ELR (cell line): ENCODE measurements at regions not wholly inside any gene's neighbourhood (a gene's known extent, or its start where the extent isn't known, plus 50 kb on each side); places are given as distances from the start of the nearest gene placed in this dataset.
A peak's percentile ranks its signal among the peaks of the same experiment; 100 is the strongest.
"Not testable (repeated sequence)": the region's sequence is repeated elsewhere in the genome, so short reads cannot be mapped to it uniquely, and the experiment has no call there.

Experiments used
- DNase-seq: peaks from one replicate; pipeline ENCODE4 v3.0.0-alpha.2; 2015; ENCODE audit warnings: low read depth

DNA sequence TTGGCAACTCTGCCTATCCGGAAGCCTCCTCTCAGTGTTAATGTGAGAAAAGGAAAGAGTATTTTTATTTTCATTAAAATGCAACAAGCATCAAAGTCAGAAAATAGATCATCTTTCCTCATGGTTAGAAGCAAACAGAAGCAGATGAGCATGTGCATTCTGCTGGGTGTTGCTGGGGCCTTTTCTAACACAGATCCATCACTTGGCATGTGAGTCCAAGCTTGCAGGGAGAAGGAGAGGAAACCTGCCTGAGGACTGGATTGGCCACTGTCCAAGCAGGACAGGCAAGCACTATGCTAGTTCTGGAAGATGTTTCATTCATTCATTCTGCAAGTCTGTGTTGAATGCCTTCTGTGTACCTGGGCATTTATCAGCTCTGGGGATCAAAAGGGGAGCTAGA lies 348.7 kb upstream of the PCSK5 start:
- DNase-seq = no peak

DNA sequence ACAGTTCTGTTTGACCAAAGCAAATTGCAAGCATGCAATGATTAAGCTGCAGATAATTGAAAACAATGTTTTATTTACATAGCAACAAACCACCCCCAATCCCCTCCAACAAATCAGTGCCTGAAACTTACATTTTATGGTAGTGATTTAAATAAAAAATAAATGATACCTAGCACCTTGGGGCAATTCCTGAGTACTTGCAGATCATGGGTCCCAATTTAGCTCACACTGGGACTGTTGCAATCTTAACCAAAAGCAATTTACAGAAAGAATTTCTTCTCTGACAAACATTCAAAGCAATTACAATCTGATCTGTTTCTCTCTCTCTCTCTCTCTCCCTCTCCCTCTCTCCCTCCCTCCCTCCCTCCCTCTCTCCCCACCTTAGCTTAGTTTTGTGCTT lies 345.7 kb upstream of the PCSK5 start:
- no peak for DNase-seq

DNA sequence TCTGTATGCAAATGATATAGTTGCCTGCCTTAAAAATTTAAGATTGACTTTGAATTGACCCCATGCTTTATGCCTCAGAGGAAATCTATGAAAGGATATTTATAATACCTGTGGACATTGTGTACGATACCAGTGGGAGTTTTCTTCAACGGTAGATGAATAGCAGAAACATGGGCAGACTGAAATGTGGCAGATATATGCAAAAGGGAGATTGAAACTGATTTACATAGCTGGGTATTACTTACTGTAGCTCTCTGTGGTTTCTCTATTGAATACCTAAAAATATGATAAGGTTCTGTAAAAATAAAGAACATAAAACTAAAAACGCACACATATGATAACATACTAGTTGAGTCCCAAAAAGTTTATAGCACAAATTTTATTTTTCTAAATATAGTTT lies 345.2 kb upstream of the PCSK5 start:
- no peak for DNase-seq

DNA sequence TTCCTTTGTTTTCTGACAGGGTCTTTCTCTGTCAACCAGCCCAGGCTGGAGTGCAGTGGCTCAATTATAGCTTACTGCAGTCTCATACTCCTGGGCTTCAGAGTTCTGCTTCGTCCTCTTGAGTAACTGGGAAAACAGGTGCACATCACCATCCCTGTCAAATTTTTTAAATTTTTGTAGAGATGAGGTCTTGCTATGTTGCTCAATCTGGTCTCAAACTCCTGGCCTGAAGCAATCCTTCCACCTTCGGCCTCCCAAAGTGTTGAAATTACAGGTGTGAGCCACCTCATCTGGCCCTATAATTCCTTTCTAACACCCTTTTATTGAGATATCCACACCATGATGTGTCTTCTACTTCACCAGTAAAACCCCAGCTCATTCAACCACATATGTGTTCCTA lies 341.6 kb upstream of the PCSK5 start:
- DNase-seq = no peak

DNA sequence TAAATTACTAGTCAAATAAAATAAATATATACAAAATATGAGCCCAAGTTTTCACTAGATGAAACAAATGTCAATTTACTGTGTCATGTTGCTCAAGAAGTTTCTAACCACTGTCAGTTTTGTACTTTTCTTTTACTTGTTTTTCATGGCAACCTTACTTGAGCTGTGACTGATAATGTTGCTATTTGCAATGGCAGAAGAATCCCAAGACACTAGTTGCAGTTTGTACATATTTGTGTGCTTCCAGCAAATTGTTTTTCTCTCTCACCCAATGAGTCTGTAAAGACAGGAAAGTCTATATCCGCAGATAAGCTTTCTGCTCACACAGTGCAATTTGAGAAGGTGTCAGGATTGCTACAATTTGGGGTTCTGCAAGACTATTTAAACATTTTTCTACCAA lies 338.6 kb upstream of the PCSK5 start:
- DNase-seq = no peak

DNA sequence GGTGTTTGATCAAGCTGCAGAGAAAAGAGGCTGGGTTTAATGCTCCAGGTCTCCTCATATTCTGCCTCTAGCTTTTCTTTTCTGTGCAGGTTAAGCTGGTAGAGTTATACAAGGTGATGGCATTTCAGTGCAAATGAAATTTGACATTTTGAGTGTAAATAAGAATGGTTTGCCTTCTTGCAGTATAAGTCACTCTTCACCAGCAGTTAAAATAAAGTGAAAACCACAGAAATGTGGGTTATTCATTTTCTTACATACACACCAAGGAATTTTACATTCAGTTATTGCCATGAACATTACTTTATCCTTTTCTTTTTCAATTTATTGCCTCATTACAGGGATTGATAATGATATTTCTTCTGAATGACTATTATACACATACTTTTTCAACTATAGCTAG lies 337.5 kb upstream of the PCSK5 start:
- DNase-seq = no peak

DNA sequence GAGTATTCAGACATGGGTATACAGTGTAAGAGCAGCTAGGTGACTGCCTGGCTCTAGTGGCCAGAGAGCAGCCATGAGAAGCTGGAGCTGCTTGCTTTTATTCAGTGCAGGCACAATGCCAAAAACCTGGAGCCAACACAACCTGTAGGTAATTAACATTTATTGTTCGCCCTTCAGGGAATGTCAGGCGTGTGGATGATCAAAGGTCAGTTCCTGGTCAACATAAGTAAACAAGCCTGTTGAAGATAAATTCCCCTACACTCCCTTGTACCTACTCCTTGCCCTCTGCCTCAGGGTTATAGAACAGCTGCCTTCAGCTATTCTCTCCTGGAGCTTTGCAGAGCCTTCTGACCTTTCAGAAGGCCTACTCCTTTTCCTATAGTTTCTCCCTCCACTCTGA lies 323.7 kb upstream of the PCSK5 start:
- DNase-seq = not testable (repeated sequence)

DNA sequence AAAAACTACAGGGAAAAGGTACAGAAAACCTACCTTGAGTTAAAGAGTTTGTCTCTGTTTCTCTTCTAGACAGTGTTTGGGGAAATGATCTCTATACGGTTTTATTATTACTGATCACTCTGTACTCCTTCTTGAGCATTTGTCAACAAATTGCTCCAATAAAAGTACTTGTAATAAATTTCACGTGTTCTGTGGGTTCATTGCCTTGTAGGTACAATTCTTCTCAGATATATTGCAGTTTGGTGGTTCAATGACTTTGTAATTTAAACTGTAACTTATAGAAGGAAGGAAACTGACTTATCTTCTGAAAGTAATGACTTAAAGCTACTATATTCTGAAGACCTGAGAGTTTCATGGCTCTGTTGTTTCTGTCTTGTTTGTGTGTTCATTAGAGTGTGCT lies 319.9 kb upstream of the PCSK5 start:
- no peak for DNase-seq

DNA sequence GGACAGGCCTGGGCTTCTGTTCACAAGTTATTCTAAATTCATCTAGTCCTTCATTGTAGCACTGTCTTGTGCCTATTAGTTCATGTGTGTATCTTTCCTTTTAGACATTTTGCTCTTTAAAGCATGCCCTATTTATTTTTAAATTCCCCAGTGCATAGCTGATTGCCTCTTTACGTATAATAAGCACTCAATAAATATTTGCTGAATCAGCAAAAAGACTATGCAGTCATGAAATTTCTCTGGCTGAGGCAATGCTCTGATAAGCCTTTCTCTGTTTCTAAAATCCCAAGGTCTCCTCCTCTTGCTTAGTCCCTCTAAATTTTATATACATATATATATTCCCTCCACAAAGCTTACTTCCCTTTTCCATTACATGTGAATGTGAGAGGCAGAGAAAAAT lies 315.9 kb upstream of the PCSK5 start:
- no peak for DNase-seq

DNA sequence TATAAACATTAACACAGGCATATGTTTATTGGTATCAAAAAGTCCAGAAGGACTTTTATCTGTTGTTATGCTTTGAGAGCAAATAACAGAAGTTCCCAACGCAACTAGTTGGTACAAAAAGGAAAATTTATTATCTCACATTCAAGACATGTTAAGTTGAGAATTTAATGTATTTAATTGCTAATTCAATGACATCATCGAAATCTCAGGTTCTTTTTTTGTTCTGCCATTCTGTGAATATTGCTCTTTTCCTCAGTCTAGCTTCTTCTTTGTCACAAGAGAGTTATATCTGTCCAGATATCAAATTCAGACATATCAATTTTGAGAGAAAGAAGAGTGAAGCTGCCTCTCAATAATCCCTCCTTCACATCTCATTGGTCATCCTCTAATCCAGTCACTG lies 307.6 kb upstream of the PCSK5 start:
- DNase-seq = no peak

DNA sequence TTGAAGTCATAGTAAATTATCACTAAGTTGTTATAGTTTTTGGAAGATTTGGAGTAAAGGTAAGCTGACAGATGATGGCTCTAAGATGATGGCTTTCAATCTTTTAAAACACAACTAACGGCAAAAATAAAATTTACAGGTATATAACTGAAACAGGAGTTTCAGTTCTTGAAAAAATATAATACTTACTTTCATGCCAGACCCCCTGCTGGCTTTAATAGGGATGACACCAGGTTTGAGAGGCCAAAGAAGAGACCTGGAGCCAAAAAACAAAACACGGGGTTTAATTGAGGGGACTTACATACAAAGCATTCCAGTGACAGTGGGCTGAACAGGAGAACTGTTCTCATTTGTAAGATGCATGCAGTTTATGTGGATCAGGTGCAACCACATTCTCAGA lies 301.7 kb upstream of the PCSK5 start:
- peak; percentile 10 for DNase-seq

DNA sequence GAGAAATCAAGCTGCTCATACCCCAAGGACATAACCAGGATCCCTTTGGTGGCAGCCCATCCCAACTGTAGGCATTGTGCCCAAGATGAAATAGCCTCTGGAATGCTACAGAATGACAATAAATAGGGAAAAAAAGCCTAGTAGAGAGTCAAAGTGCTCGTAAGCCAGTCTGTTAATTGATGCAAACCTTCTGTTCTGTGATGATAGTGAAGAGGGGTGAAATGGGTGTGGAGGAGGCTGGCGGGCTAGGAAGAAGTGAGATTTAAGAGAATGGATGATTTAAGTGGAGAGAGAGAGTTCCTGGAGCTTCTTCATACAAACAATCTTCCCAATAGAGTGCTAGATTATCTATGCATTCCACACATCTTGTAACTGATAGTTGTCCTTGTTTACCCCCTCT lies 301.0 kb upstream of the PCSK5 start:
- DNase-seq = no peak

DNA sequence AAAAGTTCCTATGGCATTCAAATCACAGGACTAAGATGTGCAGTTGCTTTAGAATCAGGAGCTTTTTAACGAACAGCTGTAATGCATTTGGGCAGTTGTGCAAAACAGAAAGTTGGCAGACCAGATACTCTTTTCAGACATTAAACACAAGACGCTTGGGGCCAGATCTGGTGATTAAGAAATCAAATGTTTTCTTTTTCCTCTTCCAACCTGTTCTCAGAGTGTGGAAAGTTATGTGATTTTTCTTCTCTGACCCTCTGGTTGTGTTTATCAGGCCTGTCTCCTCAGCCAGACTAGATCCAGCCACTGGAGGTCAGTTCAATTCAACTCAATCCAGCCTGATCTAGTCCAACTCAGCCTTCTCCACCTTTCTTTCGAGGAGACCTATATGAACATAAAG lies 298.5 kb upstream of the PCSK5 start:
- no peak for DNase-seq

DNA sequence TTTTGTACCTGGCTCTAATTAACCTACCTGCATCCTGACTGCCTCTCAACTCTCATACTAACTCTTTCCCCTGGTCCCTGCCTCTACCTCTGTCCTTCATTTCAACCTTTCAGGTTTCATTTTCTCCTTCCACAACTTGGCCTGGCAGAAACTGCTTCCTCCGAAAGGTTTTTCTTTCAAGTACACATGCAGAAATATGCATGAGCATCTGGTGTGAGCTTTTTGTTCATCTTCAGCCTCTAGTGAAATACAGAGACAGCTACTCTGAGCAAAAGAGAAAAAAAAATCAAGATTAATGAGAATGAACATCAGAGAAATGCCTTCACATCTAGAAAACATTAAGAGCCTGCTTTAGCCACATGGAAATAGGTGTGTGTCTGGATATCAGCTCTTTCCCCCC lies 297.9 kb upstream of the PCSK5 start:
- no peak for DNase-seq

DNA sequence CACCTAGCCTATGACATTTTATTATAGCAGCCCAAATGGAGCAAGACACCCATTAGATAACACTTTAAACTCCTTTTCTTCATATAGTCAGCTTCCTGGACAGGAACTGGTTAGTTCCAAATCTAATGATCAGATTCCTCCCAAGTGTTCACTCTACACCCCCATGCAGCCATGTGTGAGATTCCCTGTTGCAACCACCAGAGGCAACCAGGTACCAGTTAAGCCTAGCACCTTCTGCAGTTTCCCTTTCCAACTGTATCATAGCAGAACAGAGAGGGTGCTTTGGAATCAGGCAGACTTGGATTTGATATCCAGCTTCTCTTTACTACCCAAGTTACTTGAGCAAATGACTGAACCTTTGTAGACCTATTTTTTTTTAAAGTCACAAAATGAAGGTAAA lies 296.6 kb upstream of the PCSK5 start:
- no peak for DNase-seq

DNA sequence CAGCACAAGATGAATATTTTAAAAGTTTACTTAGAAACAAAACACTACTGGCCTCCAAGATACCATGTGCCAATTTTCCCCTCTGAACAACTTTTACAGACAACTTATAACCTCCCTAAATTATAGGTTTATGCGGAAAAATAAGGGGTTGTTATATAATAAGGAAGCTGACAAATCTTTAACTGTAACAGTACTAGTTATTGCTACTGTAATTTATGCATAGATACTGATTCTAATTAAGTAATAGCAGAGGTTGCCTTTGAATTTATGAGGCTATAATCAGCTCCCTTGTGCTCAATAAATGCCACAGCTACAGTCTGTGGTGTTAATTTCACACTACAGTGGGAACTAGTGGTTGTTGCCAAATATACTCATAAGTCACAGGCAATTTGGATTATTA lies 291.3 kb upstream of the PCSK5 start:
- DNase-seq = no peak

DNA sequence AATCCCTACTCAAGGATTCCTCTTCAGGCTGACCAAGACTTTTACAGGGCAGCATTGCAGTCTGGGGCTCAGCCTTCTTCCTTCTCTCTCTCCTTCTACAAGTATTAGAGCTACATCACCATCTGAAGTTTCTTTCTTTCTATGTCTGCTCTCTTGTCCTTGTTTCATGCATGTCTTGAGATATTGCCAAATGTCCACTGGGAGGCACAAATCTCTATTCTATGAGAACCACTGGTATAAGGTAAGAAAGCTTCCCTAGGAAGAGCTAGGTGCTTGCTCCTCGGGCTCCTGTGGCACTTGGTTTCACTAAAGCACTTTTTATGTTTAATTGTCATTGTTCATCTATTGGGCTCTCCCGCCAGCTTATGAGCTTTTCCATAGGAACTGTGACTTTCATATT lies 289.2 kb upstream of the PCSK5 start:
- no peak for DNase-seq

DNA sequence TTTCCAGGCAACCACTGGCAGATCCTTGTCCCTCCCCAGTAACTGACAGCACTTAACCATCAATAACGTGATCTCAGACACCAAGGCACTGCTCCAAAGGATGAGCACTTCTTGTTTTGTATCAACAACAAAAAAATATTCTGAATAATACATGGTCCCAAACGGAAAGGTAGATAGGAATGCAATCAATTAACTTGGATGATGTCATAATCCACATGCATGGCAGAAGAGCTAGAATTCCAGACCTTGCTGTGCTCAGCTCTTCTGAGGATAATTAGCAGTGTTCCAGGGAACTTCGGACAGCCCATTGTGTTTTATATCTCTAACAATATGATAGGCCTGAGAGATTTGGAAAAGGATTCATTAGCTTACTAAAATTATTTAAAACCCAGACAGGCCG lies 288.4 kb upstream of the PCSK5 start:
- DNase-seq = no peak

DNA sequence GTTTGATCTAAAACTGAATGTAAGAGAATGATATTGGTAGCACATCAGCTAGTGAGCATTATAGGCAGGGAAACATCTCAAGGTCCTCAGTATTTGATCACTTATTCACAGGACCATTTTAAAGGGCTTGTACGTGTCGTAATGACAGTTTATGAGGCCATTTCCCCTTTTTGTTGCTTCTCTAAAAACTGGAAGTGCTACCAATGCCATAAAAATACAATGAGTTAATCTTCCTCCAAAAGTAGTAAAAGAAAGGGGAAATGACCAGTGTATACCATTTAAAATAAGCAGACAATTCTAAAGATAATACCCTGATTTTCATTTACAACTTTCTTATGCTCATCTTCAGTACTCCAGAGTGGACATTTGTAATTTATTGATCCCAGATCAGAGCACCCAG lies 285.8 kb upstream of the PCSK5 start:
- DNase-seq = no peak

DNA sequence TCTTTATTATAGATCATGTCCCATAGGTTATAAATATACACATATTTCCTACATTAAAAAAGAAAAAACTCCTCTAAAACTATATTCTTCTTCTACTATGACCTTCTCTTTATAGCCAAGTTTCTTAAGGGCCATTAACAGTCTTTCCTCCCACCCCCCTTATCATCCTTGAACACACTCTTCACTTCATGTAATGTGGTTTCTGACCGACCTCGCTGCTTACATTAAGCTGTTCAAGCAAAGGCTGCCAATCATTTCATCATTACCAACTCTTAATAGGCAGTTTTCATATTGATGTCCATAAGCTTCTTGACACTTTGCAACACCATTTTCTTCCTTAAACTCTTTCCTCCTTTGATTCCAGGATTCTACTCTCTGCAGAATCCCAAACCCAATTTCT lies 283.0 kb upstream of the PCSK5 start:
- no peak for DNase-seq

DNA sequence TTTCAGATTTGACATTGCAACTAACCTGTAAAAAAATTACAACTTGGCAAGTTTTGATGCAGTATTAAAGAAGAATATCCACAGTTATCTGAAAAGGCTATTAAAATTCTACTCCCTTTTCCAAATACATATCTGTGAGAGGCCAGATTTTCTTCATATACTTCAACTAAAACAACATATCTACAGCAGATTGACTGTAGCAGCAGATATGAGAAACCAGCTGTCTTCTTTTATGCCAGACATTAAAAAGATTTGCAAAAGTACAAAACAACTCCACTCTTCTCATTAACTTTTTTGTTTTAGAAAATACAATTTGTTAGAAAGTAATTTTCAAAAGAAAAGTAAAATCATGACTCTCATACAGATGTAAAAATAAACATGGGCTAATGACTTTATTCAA lies 281.1 kb upstream of the PCSK5 start:
- no peak for DNase-seq

DNA sequence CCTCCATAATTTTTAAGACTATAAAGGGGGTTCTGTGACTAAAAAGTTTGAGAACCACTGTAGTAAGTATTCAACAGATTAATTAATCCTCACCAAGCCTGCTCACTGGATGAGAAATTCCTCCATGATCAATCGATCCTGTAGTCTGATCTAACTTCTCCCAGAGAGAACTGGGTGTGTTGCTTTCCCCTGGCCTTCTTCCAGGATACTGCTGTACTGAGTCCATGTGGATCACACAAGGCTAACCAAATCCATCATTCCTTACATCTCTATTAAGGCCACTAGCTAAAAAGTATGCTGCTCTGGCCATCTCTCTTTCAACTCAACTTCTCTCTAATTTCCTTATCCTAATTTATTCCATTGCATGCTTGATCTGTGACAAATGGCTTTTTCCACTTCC lies 280.2 kb upstream of the PCSK5 start:
- DNase-seq = no peak

DNA sequence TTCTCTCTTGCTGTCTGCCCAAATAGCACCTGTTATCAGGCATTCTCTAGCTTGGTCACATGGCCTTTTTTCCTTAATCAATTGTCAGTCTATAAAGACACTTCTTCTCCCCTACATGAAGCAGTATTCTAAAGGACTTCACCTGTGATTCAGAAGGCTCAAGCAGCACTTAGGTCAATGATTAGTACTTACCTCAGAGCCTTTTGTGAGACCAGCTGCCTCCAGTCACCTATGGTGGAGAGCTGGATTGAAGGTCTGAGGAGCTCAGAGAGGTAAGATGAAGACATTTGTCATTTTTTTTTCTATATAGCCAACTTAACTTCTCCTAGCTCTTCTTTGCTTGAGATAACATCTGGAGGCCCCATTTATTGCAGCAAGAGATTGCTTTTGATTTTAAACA lies 278.3 kb upstream of the PCSK5 start:
- DNase-seq = no peak

DNA sequence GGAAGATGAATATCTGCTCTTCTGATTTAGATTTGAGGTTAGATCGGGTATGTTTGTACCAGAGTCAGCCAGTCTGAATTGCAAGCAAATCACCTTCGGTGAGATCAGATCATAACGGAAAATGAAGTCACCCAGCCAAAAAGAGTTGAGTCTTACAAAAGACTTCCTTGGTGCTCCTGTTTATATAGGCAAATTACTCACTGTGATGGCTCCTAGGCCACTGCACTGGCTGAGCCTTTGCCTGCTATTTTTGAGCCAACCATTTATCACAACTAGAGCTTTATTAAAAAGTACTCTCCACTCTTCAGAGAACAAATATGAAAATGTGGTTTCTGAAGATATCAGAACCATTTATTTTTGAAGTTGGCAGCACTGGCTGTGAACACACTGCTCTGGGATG lies 277.7 kb upstream of the PCSK5 start:
- no peak for DNase-seq

DNA sequence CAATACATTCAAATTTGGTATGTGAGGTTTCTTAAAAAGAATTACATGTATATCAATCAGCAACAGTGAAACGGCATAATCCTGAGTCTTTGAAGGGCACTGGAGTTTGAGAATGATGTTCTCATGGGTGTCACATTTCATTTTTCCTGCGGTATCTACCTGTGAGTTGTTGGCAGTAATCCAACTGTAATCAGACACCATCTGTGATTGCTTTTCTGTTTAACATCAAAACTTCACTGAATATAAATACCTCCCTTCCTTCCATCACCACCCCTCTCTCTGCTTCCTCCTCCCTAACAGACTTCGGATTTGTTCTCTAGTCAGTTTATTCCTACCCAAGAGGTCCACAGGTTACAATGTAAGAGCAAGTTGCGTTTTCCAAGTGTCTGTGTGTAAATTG lies 275.2 kb upstream of the PCSK5 start:
- DNase-seq = no peak

DNA sequence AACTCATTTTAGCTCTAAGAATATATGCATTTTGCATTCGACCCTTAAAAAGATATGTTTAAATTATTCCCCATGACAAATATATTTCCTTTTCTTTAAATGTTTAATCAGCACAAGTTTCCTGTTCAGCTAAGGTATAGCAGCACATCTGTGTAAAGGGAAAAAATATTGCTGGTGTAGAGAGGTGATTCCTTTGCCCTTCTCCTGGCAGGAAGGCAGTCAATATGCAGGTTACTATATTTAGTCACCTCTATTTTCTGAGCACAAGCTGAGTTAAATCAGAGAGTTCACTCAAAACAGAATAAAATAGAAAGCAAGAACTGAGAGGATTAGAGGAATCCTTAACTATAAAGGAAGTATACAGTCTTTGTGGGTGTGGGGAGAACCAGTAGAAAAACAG lies 274.4 kb upstream of the PCSK5 start:
- DNase-seq = no peak
